NB4 (cell line): ENCODE measurements at regions not wholly inside any gene's neighbourhood (a gene's known extent, or its start where the extent isn't known, plus 50 kb on each side); places are given as distances from the start of the nearest gene placed in this dataset.

Experiments
- CTCF ChIP-seq: IDR thresholded peaks from one replicate; pipeline ENCODE4 v1.5.1; 2012; ENCODE audit warnings: low read depth, low read length
- MAX ChIP-seq: IDR thresholded peaks from 2 replicates; pipeline ENCODE4 v1.6.1; 2011; ENCODE audit warnings: low read depth, low read length
- MYC ChIP-seq: IDR thresholded peaks from 2 replicates; pipeline ENCODE4 v1.6.1; 2011; ENCODE audit warnings: low read depth, low read length
- POLR2A ChIP-seq: IDR thresholded peaks from 2 replicates; pipeline ENCODE4 v1.6.1; 2011; ENCODE audit warnings: mild to moderate bottlenecking; ENCODE audit not compliant: insufficient read length; ENCODE audit errors: extremely low read depth

GRCh38 chr3:69493157-69493556 is 107.3 kb upstream of the FRMD4B start:
- TF ChIP-seq CTCF (no peak), MAX (no peak), POLR2A (no peak), MYC (no peak)
